ENCODE measurements at regions not wholly inside any gene's neighbourhood (a gene's known extent, or its start where the extent isn't known, plus 50 kb on each side); places are given as distances from the start of the nearest gene placed in this dataset.
"Not testable (repeated sequence)": the region's sequence is repeated elsewhere in the genome, so short reads cannot be mapped to it uniquely, and the experiment has no call there.

DNA sequence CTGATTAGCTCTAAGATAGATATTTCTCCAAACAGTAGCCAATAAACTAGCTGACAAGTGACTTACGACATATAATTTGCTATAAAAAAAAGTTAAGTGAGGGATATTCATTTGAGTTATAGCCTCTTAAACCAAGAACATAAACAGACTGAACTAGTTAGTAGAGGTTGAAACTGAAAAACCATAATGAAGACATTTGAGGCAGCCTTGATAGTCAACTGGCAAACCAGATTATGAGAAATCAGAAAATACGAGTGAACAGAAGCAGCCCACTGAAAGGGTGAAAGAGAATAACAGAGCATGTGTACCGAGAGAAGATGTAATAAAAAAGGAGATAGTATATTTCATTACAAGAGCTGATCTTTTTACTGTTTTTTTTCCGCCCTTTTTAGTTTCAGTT is 698.1 kb upstream of the SETBP1 start:
- H3K27me3 ChIP-seq (ENCODE audit: low read length), result no peaks in the 10 kb centered on the region
- no peaks in the 10 kb centered on the region for H4K20me1 ChIP-seq (ENCODE audit: low read depth, low read length)
- no peak overlapping the region for H3K27ac ChIP-seq (ENCODE audit: low read depth, low read length)
- H3K4me3 ChIP-seq (ENCODE audit: insufficient read depth, low read length, poor library complexity, severe bottlenecking), result no peak overlapping the region
- H3K79me2 ChIP-seq (ENCODE audit: insufficient read depth, low read length), result no peaks in the 10 kb centered on the region
- H3F3A ChIP-seq (ENCODE audit: insufficient read depth), result no peaks in the 10 kb centered on the region
- H3K9me3 ChIP-seq (ENCODE audit: insufficient read depth, low read length), result no peaks in the 10 kb centered on the region
- no peaks in the 10 kb centered on the region for H3K36me3 ChIP-seq (ENCODE audit: low read length)
- no peak overlapping the region for H3K4me2 ChIP-seq (ENCODE audit: low read depth, low read length, poor library complexity, severe bottlenecking)
- no peak overlapping the region for H2AFZ ChIP-seq (ENCODE audit: low read depth, low read length, severe bottlenecking)
- TF ChIP-seq, protein P1, sequence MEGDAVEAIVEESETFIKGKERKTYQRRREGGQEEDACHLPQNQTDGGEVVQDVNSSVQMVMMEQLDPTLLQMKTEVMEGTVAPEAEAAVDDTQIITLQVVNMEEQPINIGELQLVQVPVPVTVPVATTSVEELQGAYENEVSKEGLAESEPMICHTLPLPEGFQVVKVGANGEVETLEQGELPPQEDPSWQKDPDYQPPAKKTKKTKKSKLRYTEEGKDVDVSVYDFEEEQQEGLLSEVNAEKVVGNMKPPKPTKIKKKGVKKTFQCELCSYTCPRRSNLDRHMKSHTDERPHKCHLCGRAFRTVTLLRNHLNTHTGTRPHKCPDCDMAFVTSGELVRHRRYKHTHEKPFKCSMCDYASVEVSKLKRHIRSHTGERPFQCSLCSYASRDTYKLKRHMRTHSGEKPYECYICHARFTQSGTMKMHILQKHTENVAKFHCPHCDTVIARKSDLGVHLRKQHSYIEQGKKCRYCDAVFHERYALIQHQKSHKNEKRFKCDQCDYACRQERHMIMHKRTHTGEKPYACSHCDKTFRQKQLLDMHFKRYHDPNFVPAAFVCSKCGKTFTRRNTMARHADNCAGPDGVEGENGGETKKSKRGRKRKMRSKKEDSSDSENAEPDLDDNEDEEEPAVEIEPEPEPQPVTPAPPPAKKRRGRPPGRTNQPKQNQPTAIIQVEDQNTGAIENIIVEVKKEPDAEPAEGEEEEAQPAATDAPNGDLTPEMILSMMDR (IDR thresholded peaks at IDR 0.05; ENCODE audit: insufficient read depth, low read length, poor library complexity, severe bottlenecking), result no peak
- TF ChIP-seq EZH2phosphoT487 (conservative IDR thresholded peaks at IDR 0.05; ENCODE audit: low read length), result no peak
- 0 out of 2 replicates have a peak, but pooled peaks cover 6% of the 10 kb centered on the region for H3K9me2 ChIP-seq (replicated peaks; ENCODE audit: insufficient read depth, low read length)
- H3K9ac ChIP-seq (ENCODE audit: low read length), result no peak overlapping the region

DNA sequence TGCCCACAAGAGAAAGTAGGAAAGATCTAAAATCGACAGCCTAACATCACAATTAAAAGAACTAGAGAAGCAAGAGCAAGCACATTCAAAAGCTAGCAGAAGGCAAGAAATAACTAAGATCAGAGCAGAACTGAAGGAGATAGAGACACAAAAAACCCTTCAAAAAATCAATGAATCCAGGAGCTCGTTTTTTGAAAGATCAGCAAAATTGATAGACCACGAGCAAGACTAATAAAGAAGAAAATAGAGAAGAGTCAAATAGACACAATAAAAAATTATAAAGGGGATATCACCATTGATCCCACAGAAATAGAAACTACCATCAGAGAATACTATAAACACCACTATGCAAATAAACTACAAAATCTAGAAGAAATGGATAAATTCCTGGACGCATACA is 693.6 kb upstream of the SETBP1 start:
- H3K27me3 ChIP-seq (ENCODE audit: low read length); H3K9ac ChIP-seq (ENCODE audit: low read length); H3K36me3 ChIP-seq (ENCODE audit: low read length); H4K20me1 ChIP-seq (ENCODE audit: low read depth, low read length); H3K27ac ChIP-seq (ENCODE audit: low read depth, low read length); H3K9me2 ChIP-seq (replicated peaks; ENCODE audit: insufficient read depth, low read length); H2AFZ ChIP-seq (ENCODE audit: low read depth, low read length, severe bottlenecking); H3K9me3 ChIP-seq (ENCODE audit: insufficient read depth, low read length); H3K79me2 ChIP-seq (ENCODE audit: insufficient read depth, low read length); H3K4me3 ChIP-seq (ENCODE audit: insufficient read depth, low read length, poor library complexity, severe bottlenecking); H3K4me2 ChIP-seq (ENCODE audit: low read depth, low read length, poor library complexity, severe bottlenecking); H3F3A ChIP-seq (ENCODE audit: insufficient read depth): not testable (repeated sequence)

DNA sequence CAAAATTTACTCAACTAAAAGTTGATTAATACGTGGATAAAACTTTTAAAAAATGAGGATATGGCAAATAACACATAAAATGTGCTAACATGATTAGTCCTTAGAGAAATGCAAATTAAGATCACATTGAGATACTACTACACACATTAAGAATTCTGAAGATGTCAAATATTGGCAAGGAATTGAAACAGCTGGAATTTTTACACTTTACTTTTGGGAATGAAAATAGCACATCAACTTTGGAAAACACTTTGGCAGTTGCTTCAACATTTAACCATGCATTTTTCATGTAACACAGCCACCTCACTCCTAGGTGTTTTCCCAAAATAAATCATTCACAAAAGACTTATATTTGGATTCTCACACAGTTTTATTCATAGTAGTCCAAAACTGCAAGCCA is 687.9 kb upstream of the SETBP1 start:
- Histone ChIP-seq H3K9me2 (replicated peaks; ENCODE audit: insufficient read depth, low read length) (no peaks in the 10 kb centered on the region), H2AFZ (ENCODE audit: low read depth, low read length, severe bottlenecking) (no peak overlapping the region), H3K36me3 (ENCODE audit: low read length) (no peaks in the 10 kb centered on the region), H3K4me2 (ENCODE audit: low read depth, low read length, poor library complexity, severe bottlenecking) (no peak overlapping the region), H3F3A (ENCODE audit: insufficient read depth) (no peaks in the 10 kb centered on the region), H3K9me3 (ENCODE audit: insufficient read depth, low read length) (no peaks in the 10 kb centered on the region), H3K27ac (ENCODE audit: low read depth, low read length) (no peak overlapping the region), H3K27me3 (ENCODE audit: low read length) (no peaks in the 10 kb centered on the region), H4K20me1 (ENCODE audit: low read depth, low read length) (no peaks in the 10 kb centered on the region), H3K79me2 (ENCODE audit: insufficient read depth, low read length) (no peaks in the 10 kb centered on the region), H3K9ac (ENCODE audit: low read length) (no peak overlapping the region), H3K4me3 (ENCODE audit: insufficient read depth, low read length, poor library complexity, severe bottlenecking) (no peak overlapping the region)
- no peak for TF ChIP-seq EZH2phosphoT487 (conservative IDR thresholded peaks at IDR 0.05; ENCODE audit: low read length)
- TF ChIP-seq, protein P1 (IDR thresholded peaks at IDR 0.05; ENCODE audit: insufficient read depth, low read length, poor library complexity, severe bottlenecking), result no peak

DNA sequence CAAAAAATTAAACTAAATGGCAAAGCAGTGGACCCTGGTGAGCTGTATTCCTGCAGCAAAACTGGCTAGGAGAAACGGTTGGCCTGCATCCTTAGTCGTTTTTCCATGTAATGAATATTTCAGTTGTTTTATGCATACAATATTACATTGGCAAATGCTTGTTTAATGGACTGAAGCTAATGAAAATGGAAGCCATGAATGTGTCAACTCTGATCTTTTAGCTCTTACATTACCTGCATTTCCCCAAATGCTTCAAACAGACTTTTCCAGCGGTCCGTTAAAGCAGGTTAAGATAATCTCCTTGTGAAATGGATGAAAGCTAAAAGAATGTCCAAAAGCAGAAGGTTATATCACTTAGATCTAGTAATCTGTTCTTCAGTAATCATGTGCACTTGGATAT is 686.3 kb upstream of the SETBP1 start:
- no peaks in the 10 kb centered on the region for H4K20me1 ChIP-seq (ENCODE audit: low read depth, low read length)
- H3K9me3 ChIP-seq (ENCODE audit: insufficient read depth, low read length), result no peaks in the 10 kb centered on the region
- no peaks in the 10 kb centered on the region for H3K79me2 ChIP-seq (ENCODE audit: insufficient read depth, low read length)
- H3K4me3 ChIP-seq (ENCODE audit: insufficient read depth, low read length, poor library complexity, severe bottlenecking), result no peak overlapping the region
- no peak overlapping the region for H3K27ac ChIP-seq (ENCODE audit: low read depth, low read length)
- no peak overlapping the region for H3K9ac ChIP-seq (ENCODE audit: low read length)
- H3K9me2 ChIP-seq (replicated peaks; ENCODE audit: insufficient read depth, low read length), result no peaks in the 10 kb centered on the region
- no peaks in the 10 kb centered on the region for H3K36me3 ChIP-seq (ENCODE audit: low read length)
- H2AFZ ChIP-seq (ENCODE audit: low read depth, low read length, severe bottlenecking), result no peak overlapping the region
- H3K27me3 ChIP-seq (ENCODE audit: low read length), result no peaks in the 10 kb centered on the region
- H3F3A ChIP-seq (ENCODE audit: insufficient read depth), result no peaks in the 10 kb centered on the region
- no peak overlapping the region for H3K4me2 ChIP-seq (ENCODE audit: low read depth, low read length, poor library complexity, severe bottlenecking)
- no peak for TF ChIP-seq EZH2phosphoT487 (conservative IDR thresholded peaks at IDR 0.05; ENCODE audit: low read length)
- TF ChIP-seq, protein P1 (IDR thresholded peaks at IDR 0.05; ENCODE audit: insufficient read depth, low read length, poor library complexity, severe bottlenecking), result no peak

All from SU-DHL-6 (cell line).